ENCODE measurements at regions not wholly inside any gene's neighbourhood (a gene's known extent, or its start where the extent isn't known, plus 50 kb on each side); places are given as distances from the start of the nearest gene placed in this dataset.

GRCh38 chr22:49037701-49038245, 789.9 kb downstream of the BRD1 start (continued):
- no peak for TF ChIP-seq CREB1 (CRISPR knock-in tag; IDR thresholded peaks at IDR 0.05; ENCODE audit: low read depth)
- TF ChIP-seq EZH2phosphoT487 (IDR thresholded peaks at IDR 0.05; ENCODE audit: unreplicated experiment): no peak
- TF ChIP-seq, protein P1, sequence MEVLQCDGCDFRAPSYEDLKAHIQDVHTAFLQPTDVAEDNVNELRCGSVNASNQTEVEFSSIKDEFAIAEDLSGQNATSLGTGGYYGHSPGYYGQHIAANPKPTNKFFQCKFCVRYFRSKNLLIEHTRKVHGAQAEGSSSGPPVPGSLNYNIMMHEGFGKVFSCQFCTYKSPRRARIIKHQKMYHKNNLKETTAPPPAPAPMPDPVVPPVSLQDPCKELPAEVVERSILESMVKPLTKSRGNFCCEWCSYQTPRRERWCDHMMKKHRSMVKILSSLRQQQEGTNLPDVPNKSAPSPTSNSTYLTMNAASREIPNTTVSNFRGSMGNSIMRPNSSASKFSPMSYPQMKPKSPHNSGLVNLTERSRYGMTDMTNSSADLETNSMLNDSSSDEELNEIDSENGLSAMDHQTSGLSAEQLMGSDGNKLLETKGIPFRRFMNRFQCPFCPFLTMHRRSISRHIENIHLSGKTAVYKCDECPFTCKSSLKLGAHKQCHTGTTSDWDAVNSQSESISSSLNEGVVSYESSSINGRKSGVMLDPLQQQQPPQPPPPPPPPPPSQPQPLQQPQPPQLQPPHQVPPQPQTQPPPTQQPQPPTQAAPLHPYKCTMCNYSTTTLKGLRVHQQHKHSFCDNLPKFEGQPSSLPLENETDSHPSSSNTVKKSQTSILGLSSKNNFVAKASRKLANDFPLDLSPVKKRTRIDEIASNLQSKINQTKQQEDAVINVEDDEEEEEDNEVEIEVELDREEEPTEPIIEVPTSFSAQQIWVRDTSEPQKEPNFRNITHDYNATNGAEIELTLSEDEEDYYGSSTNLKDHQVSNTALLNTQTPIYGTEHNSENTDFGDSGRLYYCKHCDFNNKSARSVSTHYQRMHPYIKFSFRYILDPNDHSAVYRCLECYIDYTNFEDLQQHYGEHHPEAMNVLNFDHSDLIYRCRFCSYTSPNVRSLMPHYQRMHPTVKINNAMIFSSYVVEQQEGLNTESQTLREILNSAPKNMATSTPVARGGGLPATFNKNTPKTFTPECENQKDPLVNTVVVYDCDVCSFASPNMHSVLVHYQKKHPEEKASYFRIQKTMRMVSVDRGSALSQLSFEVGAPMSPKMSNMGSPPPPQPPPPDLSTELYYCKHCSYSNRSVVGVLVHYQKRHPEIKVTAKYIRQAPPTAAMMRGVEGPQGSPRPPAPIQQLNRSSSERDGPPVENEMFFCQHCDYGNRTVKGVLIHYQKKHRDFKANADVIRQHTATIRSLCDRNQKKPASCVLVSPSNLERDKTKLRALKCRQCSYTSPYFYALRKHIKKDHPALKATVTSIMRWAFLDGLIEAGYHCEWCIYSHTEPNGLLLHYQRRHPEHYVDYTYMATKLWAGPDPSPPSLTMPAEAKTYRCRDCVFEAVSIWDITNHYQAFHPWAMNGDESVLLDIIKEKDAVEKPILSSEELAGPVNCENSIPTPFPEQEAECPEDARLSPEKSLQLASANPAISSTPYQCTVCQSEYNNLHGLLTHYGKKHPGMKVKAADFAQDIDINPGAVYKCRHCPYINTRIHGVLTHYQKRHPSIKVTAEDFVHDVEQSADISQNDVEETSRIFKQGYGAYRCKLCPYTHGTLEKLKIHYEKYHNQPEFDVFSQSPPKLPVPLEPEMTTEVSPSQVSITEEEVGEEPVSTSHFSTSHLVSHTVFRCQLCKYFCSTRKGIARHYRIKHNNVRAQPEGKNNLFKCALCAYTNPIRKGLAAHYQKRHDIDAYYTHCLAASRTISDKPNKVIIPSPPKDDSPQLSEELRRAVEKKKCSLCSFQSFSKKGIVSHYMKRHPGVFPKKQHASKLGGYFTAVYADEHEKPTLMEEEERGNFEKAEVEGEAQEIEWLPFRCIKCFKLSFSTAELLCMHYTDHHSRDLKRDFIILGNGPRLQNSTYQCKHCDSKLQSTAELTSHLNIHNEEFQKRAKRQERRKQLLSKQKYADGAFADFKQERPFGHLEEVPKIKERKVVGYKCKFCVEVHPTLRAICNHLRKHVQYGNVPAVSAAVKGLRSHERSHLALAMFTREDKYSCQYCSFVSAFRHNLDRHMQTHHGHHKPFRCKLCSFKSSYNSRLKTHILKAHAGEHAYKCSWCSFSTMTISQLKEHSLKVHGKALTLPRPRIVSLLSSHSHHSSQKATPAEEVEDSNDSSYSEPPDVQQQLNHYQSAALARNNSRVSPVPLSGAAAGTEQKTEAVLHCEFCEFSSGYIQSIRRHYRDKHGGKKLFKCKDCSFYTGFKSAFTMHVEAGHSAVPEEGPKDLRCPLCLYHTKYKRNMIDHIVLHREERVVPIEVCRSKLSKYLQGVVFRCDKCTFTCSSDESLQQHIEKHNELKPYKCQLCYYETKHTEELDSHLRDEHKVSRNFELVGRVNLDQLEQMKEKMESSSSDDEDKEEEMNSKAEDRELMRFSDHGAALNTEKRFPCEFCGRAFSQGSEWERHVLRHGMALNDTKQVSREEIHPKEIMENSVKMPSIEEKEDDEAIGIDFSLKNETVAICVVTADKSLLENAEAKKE (CRISPR knock-in tag; IDR thresholded peaks at IDR 0.05): no peak
- no peak for TF ChIP-seq POLR2AphosphoS5 (IDR thresholded peaks at IDR 0.05; ENCODE audit: low read depth)
- TF ChIP-seq NANOG (IDR thresholded peaks at IDR 0.05; ENCODE audit: borderline replicate concordance): no peak

- Histone ChIP-seq H3K27me3 (ENCODE audit: insufficient read depth) (no peaks in the 10 kb centered on the region), H3K9me2 (ENCODE audit: insufficient read depth) (no peaks in the 10 kb centered on the region), H4K20me1 (replicated peaks; ENCODE audit: insufficient read depth) (no peaks in the 10 kb centered on the region), H3K79me2 (replicated peaks; ENCODE audit: insufficient read depth) (no peaks in the 10 kb centered on the region), H3K4me2 (no peak overlapping the region), H2AFZ (no peak overlapping the region), H3K27ac (ENCODE audit: low read depth) (no peak overlapping the region), H3K4me1 (ENCODE audit: insufficient read depth) (no peaks in the 10 kb centered on the region), H3F3A (replicated peaks; ENCODE audit: low read depth) (no peaks in the 10 kb centered on the region), H3K4me3 (no peak overlapping the region), H3K36me3 (ENCODE audit: insufficient read depth) (no peaks in the 10 kb centered on the region; the same call in 1 of the 2 replicates)
- ATAC-seq: no peak
- Mint-ChIP-seq H3K27ac (no peak overlapping the region), H3K9me3 (peaks cover 8% of the 10 kb centered on the region), H3K27me3 (ENCODE audit: insufficient read depth, low read depth, poor library complexity) (peaks cover 15% of the 10 kb centered on the region), H3K4me3 (no peak overlapping the region), H3K4me1 (peaks cover 3% of the 10 kb centered on the region; the same call in 1 of the 3 replicates), H3K36me3 (ENCODE audit: low read depth) (no peaks in the 10 kb centered on the region; the same call in 2 of the 3 replicates)
- DNase-seq (ENCODE audit: low spot score): no peak
- TF ChIP-seq CREB1 (CRISPR knock-in tag; IDR thresholded peaks at IDR 0.05; ENCODE audit: low read depth) (no peak), ZNF331 (CRISPR knock-in tag; IDR thresholded peaks at IDR 0.05; ENCODE audit: low read depth) (no peak), EZH2phosphoT487 (IDR thresholded peaks at IDR 0.05; ENCODE audit: unreplicated experiment) (no peak), STAT1 (IDR thresholded peaks at IDR 0.05; ENCODE audit: unreplicated experiment) (no peak), JUNB (IDR thresholded peaks at IDR 0.05; ENCODE audit: unreplicated experiment) (no peak), ETS1 (IDR thresholded peaks at IDR 0.05) (no peak)
- TF ChIP-seq, protein P2, sequence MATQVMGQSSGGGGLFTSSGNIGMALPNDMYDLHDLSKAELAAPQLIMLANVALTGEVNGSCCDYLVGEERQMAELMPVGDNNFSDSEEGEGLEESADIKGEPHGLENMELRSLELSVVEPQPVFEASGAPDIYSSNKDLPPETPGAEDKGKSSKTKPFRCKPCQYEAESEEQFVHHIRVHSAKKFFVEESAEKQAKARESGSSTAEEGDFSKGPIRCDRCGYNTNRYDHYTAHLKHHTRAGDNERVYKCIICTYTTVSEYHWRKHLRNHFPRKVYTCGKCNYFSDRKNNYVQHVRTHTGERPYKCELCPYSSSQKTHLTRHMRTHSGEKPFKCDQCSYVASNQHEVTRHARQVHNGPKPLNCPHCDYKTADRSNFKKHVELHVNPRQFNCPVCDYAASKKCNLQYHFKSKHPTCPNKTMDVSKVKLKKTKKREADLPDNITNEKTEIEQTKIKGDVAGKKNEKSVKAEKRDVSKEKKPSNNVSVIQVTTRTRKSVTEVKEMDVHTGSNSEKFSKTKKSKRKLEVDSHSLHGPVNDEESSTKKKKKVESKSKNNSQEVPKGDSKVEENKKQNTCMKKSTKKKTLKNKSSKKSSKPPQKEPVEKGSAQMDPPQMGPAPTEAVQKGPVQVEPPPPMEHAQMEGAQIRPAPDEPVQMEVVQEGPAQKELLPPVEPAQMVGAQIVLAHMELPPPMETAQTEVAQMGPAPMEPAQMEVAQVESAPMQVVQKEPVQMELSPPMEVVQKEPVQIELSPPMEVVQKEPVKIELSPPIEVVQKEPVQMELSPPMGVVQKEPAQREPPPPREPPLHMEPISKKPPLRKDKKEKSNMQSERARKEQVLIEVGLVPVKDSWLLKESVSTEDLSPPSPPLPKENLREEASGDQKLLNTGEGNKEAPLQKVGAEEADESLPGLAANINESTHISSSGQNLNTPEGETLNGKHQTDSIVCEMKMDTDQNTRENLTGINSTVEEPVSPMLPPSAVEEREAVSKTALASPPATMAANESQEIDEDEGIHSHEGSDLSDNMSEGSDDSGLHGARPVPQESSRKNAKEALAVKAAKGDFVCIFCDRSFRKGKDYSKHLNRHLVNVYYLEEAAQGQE (IDR thresholded peaks at IDR 0.05; ENCODE audit: unreplicated experiment): no peak
These were observed 791.2 kb downstream of the BRD1 start for GRCh38 chr22:49036513-49036912.

Data from GM23338 (cell line).